Thoracic aorta (tissue), 2 donors: ENCODE measurements at regions not wholly inside any gene's neighbourhood (a gene's known extent, or its start where the extent isn't known, plus 50 kb on each side); places are given as distances from the start of the nearest gene placed in this dataset.

Experiments used
- ATAC-seq: fragments of 150-250 bp; one replicate; pipeline ENCODE4 v1.8.0; 2017; ENCODE audit warnings: low read depth; ENCODE audit not compliant: insufficient number of reproducible peaks, low FRiP score
- DNase-seq: peaks from one replicate; pipeline ENCODE4 v3.0.0-alpha.2; 2020; ENCODE audit warnings: low spot score
- H3K27ac ChIP-seq, 2 donors: fragments of 200-600 bp; sonication (generic); 1 replicate in 1 of 2; 2 replicates in 1 of 2; pipeline ENCODE4 v1.5.1; 2016; ENCODE audit warnings: mild to moderate bottlenecking in 2 of 2, moderate library complexity in 2 of 2
- H3K27me3 ChIP-seq: fragments of 200-600 bp; sonication (generic); replicated peaks from 2 replicates; pipeline ENCODE4 v1.6.0; 2016; ENCODE audit warnings: mild to moderate bottlenecking; ENCODE audit not compliant: insufficient read depth
- H3K36me3 ChIP-seq: fragments of 200-600 bp; sonication (generic); one replicate; pipeline ENCODE4 v1.5.1; 2016
- H3K4me1 ChIP-seq, 2 donors: fragments of 200-600 bp; sonication (generic); 1 replicate in 1 of 2; 2 replicates in 1 of 2; pipeline versions ENCODE4 v1.5.1 to v1.6.0; 2016; ENCODE audit warnings: low read depth in 2 of 2, mild to moderate bottlenecking in 1 of 2; ENCODE audit not compliant: control insufficient read depth in 1 of 2
- H3K4me3 ChIP-seq: fragments of 200-600 bp; sonication (generic); 2 replicates; pipeline ENCODE4 v1.5.1; 2016; ENCODE audit warnings: mild to moderate bottlenecking
- H3K9me3 ChIP-seq: fragments of 200-600 bp; sonication (generic); 2 replicates; pipeline ENCODE4 v1.5.1; 2016
- TF ChIP-seq, protein P1 (sequence below): fragments of 200-600 bp; sonication (generic); IDR thresholded peaks from one replicate; pipeline ENCODE4 v1.5.1; 2019; ENCODE audit warnings: antibody characterized with exemption

DNA sequence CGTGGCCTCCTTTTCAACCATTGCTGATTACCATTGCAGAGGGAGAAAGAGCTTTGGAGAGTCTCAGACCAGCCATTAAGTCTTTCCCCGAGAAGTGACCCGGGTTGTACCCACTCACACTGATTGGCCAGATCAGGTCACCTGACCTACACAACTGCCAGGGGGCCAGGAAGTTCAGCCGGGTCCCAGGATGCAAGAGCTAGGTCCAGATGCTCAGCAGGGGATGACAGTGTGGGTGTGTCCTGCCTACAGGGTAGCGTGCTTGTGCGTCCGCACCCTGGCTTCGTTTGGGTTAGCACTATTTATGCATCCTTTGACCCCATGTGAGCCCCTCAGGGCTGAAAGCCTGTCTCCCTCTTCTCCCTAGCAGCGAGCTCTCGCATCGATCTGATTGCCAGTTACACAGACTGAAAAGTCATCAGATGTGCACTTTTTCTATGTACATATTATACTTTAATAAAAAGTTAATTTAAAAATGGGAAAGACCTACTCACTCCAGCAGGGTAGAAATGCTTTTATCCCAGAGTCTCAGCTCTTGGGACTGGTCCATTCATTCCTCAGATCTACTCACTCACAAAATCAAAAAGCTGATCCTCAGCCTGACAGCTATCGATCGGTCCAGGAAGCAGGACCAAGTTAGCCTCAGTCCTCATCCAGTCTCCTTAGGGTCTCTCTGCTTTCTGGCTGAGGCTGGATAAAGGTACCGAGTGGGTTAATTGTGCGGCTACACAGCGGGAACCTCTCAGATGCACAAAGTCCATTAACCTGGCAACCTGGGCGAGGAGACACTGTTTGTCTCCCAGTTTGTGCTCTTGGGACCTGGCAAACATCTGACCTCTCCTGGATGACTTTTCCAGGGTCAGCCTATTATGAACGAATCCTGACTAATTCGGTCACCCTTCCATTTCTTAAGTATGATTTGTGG lies 68.0 kb downstream of the SERPINA3 start:
- no peaks in the 10 kb centered on the region for H3K36me3 ChIP-seq
- DNase-seq (no peak), ATAC-seq (no peak)
- no peaks in the 10 kb centered on the region for H3K27me3 ChIP-seq
- TF ChIP-seq, protein P1, sequence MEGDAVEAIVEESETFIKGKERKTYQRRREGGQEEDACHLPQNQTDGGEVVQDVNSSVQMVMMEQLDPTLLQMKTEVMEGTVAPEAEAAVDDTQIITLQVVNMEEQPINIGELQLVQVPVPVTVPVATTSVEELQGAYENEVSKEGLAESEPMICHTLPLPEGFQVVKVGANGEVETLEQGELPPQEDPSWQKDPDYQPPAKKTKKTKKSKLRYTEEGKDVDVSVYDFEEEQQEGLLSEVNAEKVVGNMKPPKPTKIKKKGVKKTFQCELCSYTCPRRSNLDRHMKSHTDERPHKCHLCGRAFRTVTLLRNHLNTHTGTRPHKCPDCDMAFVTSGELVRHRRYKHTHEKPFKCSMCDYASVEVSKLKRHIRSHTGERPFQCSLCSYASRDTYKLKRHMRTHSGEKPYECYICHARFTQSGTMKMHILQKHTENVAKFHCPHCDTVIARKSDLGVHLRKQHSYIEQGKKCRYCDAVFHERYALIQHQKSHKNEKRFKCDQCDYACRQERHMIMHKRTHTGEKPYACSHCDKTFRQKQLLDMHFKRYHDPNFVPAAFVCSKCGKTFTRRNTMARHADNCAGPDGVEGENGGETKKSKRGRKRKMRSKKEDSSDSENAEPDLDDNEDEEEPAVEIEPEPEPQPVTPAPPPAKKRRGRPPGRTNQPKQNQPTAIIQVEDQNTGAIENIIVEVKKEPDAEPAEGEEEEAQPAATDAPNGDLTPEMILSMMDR, result no peak
- H3K4me3 ChIP-seq, result no peak overlapping the region
- H3K27ac ChIP-seq, result no peak overlapping the region
- no peaks in the 10 kb centered on the region for H3K9me3 ChIP-seq
- no peaks in the 10 kb centered on the region for H3K4me1 ChIP-seq

DNA sequence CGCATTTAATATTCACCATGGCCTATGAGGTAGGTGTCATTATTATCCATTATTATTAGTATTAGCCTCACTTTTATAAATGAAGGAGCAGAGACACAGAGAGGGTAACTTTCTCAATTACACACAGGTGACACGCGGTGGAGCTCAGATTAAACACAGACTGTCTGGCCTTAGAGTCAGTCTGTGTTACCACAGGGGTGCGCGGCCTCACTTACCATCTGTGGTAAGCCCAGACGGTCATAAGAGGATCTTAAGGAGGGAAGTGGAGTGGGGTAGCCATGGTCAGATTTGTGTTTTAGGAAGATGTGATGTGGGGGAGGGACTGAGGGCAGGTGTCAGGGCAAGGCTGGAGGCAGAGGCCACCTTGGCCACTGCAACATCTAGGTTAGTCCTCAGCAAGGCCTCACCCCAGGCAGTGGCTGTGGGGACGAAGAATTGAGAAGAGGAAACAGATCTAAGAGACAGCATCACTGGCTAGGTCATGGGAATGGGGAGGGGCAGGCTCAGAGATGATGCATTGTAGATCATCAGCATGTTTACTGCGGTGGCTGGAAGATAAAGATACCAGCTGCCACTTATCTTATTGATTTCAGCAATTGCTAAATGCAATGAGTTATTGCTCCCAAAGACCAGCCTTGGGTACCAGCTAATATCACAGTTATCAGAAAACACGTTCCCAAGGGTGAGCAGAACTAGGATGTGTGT lies 67.1 kb downstream of the SERPINA3 start:
- Histone ChIP-seq H3K27me3 (no peaks in the 10 kb centered on the region), H3K4me1 (no peaks in the 10 kb centered on the region), H3K27ac (no peak overlapping the region), H3K36me3 (no peaks in the 10 kb centered on the region), H3K4me3 (no peak overlapping the region), H3K9me3 (no peaks in the 10 kb centered on the region)
- TF ChIP-seq, protein P1, result no peak
- ATAC-seq, result no peak
- DNase-seq, result no peak

DNA sequence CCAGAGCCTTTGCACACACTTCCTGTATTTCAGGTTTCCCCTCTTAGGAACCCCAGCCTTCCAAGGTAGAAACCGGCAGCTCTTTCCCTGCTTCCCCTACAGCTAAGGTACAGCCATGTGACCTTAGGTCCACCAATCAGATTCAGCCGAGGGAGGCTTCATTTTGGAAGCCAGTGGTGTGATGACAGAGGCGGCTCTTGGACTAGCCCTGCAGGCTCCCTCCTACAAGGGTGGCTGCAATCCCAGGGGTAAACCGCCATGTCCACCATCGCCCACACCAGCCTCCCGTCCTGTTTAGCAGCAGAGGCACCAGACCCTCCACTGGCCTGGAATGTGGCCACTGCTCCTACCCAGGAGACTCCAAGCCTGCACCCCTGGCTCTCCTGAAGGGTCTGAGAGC lies 65.6 kb downstream of the SERPINA3 start:
- DNase-seq (no peak), ATAC-seq (no peak)
- no peaks in the 10 kb centered on the region for H3K27me3 ChIP-seq
- H3K36me3 ChIP-seq, result no peaks in the 10 kb centered on the region
- no peaks in the 10 kb centered on the region for H3K4me1 ChIP-seq
- no peaks in the 10 kb centered on the region for H3K9me3 ChIP-seq
- TF ChIP-seq, protein P1, result no peak
- H3K27ac ChIP-seq, result no peak overlapping the region
- H3K4me3 ChIP-seq, result no peak overlapping the region

DNA sequence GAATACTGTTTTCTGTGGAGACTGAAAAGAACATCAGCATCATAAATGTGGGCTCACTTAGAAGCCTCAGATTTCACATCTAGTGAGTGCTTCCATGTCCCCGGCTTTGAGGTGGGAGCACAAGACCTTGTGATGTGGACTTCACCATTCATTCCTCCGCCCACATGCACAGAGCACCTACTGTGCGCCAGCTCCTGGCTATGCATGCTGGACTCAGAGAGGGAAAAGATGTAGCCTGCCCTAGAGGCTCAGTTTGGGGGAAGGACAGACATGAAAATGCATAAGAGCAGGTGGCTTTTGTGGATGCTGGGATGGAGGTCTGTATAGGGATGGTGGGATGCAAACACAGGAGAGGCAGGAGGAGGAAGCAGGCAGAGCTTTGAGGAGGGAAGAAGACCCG lies 65.0 kb downstream of the SERPINA3 start:
- H3K27me3 ChIP-seq, result no peaks in the 10 kb centered on the region
- TF ChIP-seq, protein P1, result no peak
- H3K4me1 ChIP-seq, result no peaks in the 10 kb centered on the region
- no peak overlapping the region for H3K4me3 ChIP-seq
- DNase-seq, result no peak
- no peaks in the 10 kb centered on the region for H3K36me3 ChIP-seq
- H3K27ac ChIP-seq, result no peak overlapping the region
- no peaks in the 10 kb centered on the region for H3K9me3 ChIP-seq
- ATAC-seq, result no peak

DNA sequence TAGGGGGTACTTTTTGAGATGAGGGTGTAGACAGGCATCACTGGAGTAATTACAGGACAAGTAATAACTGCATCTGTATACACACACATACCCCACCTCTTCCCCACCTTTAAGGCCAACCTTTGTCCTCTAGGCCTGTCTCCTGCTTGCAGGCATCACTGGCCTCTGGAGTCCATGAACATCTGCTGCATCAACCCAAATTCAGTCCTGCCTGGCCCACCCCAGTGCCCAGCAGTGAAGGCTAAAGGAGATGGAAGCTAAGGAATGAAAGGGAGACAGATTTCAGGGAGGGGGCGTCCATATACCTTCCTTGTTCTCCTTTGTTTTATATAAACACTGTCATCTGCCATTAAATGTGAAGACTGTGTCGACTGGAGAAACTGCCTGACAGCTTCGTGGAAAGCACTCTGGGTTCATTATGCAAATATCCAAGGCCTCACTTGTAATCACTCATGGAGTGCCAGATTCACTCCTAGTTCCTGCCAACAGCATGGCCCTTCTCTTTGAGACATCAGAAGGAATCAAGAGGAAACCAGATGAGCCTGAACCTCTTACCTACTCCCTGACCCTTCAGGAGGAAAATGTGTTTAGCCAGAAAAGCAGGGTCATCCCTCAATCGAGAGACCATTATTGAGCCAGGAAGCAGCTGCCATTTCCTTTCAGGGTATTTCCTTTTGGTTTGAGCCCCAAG lies 64.4 kb downstream of the SERPINA3 start:
- H3K27me3 ChIP-seq, result no peaks in the 10 kb centered on the region
- TF ChIP-seq, protein P1, result no peak
- DNase-seq (no peak), ATAC-seq (no peak)
- H3K4me1 ChIP-seq, result no peaks in the 10 kb centered on the region
- H3K9me3 ChIP-seq, result no peaks in the 10 kb centered on the region
- no peaks in the 10 kb centered on the region for H3K36me3 ChIP-seq
- no peak overlapping the region for H3K4me3 ChIP-seq
- H3K27ac ChIP-seq, result no peak overlapping the region
